CD14-positive monocyte (primary cell): ENCODE measurements at regions not wholly inside any gene's neighbourhood (a gene's known extent, or its start where the extent isn't known, plus 50 kb on each side); places are given as distances from the start of the nearest gene placed in this dataset.

Experiments
- DNase-seq, 3 donors: peaks; one replicate each; pipeline ENCODE4 v3.0.0-alpha.2; 2011 to 2022
- H2AFZ ChIP-seq: 2 replicates; pipeline ENCODE4 v1.6.0; 2012; ENCODE audit warnings: mild to moderate bottlenecking, low read depth, low read length, inconsistent platforms; ENCODE audit not compliant: insufficient read depth, poor library complexity, severe bottlenecking
- H3K27ac ChIP-seq, 2 donors: 1 replicate in 1 of 2; 2 replicates in 1 of 2; pipeline ENCODE4 v1.5.1; 2012 to 2013; ENCODE audit warnings: low read length in 2 of 2, control low read depth in 1 of 2, inconsistent platforms in 1 of 2, low read depth in 1 of 2, mild to moderate bottlenecking in 1 of 2
- H3K27me3 ChIP-seq, 2 donors: one replicate each; pipeline versions ENCODE4 v1.6.0 to v1.6.1; 2011 to 2013; ENCODE audit warnings: low read length in 2 of 2; ENCODE audit not compliant: control insufficient read depth in 2 of 2, insufficient read depth in 2 of 2
- H3K36me3 ChIP-seq, 2 donors: replicated peaks in 1 of 2; 1 replicate in 1 of 2; 2 replicates in 1 of 2; pipeline versions ENCODE4 v1.5.1 to v1.6.1; 2012 to 2013; ENCODE audit warnings: low read length in 2 of 2, control low read depth in 1 of 2, inconsistent platforms in 1 of 2, mild to moderate bottlenecking in 1 of 2; ENCODE audit not compliant: insufficient read depth in 2 of 2, control insufficient read depth in 1 of 2
- H3K4me1 ChIP-seq, 2 donors: 1 replicate in 1 of 2; 2 replicates in 1 of 2; pipeline versions ENCODE4 v1.5.1 to v1.6.1; 2012 to 2013; ENCODE audit warnings: low read length in 2 of 2, control low read depth in 1 of 2, inconsistent platforms in 1 of 2, mild to moderate bottlenecking in 1 of 2, moderate library complexity in 1 of 2; ENCODE audit not compliant: insufficient read depth in 2 of 2, control insufficient read depth in 1 of 2
- H3K4me2 ChIP-seq: replicated peaks from 2 replicates; pipeline ENCODE3; 2012; ENCODE audit warnings: low read length, moderate library complexity, mild to moderate bottlenecking; ENCODE audit not compliant: poor library complexity, severe bottlenecking; ENCODE audit errors: extremely low read depth
- H3K4me3 ChIP-seq, 3 experiments: fragments of 200-600 bp in 1 of 3; sonication (generic) in 1 of 3; replicated peaks in 1 of 3; 1 replicate in 2 of 3; 2 replicates in 1 of 3; pipeline ENCODE4 v1.5.1; 2011 to 2013; ENCODE audit warnings: low read length in 3 of 3, mild to moderate bottlenecking in 3 of 3, control low read depth in 2 of 3, low read depth in 2 of 3, inconsistent platforms in 1 of 3, moderate library complexity in 1 of 3
- H3K79me2 ChIP-seq: 2 replicates; pipeline ENCODE4 v1.6.0; 2012; ENCODE audit warnings: mild to moderate bottlenecking, control low read depth, inconsistent platforms, low read length, moderate library complexity; ENCODE audit not compliant: insufficient read depth
- H3K9ac ChIP-seq: 2 replicates; pipeline ENCODE4 v1.6.0; 2017; ENCODE audit warnings: low read length, mild to moderate bottlenecking; ENCODE audit not compliant: insufficient read depth, poor library complexity, severe bottlenecking
- H3K9me3 ChIP-seq, 2 donors: replicated peaks in 1 of 2; 1 replicate in 1 of 2; 2 replicates in 1 of 2; pipeline versions ENCODE4 v1.5.1 to v1.6.1; 2012 to 2013; ENCODE audit warnings: low read length in 2 of 2, control low read depth in 1 of 2; ENCODE audit not compliant: control insufficient read depth in 1 of 2, insufficient read depth in 1 of 2
- H4K20me1 ChIP-seq: 2 replicates; pipeline ENCODE4 v1.6.0; 2012; ENCODE audit warnings: mild to moderate bottlenecking, low read length, control low read depth, moderate library complexity; ENCODE audit not compliant: insufficient read depth
- H3K27ac Mint-ChIP-seq, 7 donors: one replicate each; pipeline ENCODE4 v1.8.0; 2020; ENCODE audit warnings: mild to moderate bottlenecking in 7 of 7, mixed read lengths in 7 of 7, moderate library complexity in 6 of 7, inconsistent platforms in 2 of 7
- H3K27me3 Mint-ChIP-seq, 3 donors: one replicate each; pipeline ENCODE4 v1.8.0; 2021 to 2022; ENCODE audit warnings: low read depth in 3 of 3, mild to moderate bottlenecking in 3 of 3, mixed read lengths in 3 of 3, moderate library complexity in 3 of 3, inconsistent platforms in 1 of 3
- H3K36me3 Mint-ChIP-seq, 2 donors: one replicate each; pipeline ENCODE4 v1.8.0; 2020; ENCODE audit warnings: mixed read lengths in 2 of 2, inconsistent platforms in 1 of 2, mild to moderate bottlenecking in 1 of 2
- H3K4me1 Mint-ChIP-seq: one replicate; pipeline ENCODE4 v1.8.0; 2020; ENCODE audit warnings: mild to moderate bottlenecking, mixed read lengths
- H3K4me3 Mint-ChIP-seq, 2 donors: one replicate each; pipeline ENCODE4 v1.8.0; 2020; ENCODE audit warnings: mild to moderate bottlenecking in 2 of 2, mixed read lengths in 2 of 2, moderate library complexity in 1 of 2
- H3K9me3 Mint-ChIP-seq, 7 donors: one replicate each; pipeline ENCODE4 v1.8.0; 2020 to 2022; ENCODE audit warnings: mixed read lengths in 7 of 7, mild to moderate bottlenecking in 6 of 7, moderate library complexity in 6 of 7, inconsistent platforms in 2 of 7
- CTCF ChIP-seq: fragments of 200-600 bp; IDR thresholded peaks from one replicate; pipeline ENCODE4 v1.8.0; 2022; ENCODE audit warnings: antibody characterized with exemption, mild to moderate bottlenecking
- WGBS: methylation state at CpG from one replicate; pipeline ENCODE4 v1.1.5; 2013; ENCODE audit warnings: missing lambda C conversion rate; ENCODE audit not compliant: insufficient coverage; 5-methylcytosine and 5-hydroxymethylcytosine counted together
- intact Hi-C, 2 donors: fragments of 100-400 bp; cut with micrococcal nuclease; formaldehyde crosslinking; loops; one replicate each; pipeline versions ENCODE4 v1.15.0 to v1.15.1; 2023

DNA sequence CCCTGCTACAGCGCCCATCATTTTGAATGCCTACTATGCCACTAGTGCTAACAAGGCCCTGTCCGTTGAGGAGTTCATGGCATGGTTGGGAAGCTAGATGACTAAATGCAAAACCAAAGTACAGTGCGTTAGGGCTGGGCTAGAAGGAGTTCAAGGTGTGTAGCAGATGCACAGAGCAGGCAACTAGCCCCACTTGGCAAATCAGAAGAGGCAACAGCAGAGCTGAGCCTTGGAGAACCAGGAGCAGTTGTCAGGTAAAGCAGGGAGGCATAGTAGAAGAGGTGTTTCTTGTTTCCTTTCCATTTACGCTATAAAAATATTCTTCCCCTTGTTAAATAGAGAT is 146.6 kb upstream of the CPEB2 start:
- no peak overlapping the region for H3K9ac ChIP-seq
- Mint-ChIP-seq H3K27ac (peak overlapping the region; percentile 86 to 97 (median 95)), H3K4me1 (peaks cover 31% of the 10 kb centered on the region), H3K36me3 (no peaks in the 10 kb centered on the region), H3K9me3 (peaks cover 0 to 3% (median 0%) of the 10 kb centered on the region in 7 donors), H3K4me3 (peak overlapping the region in 1 of 2 donors; percentile 7), H3K27me3 (peaks cover 0 to 11% (median 5%) of the 10 kb centered on the region in 3 donors)
- no peak for TF ChIP-seq CTCF
- intact Hi-C loops, result loop anchor here (5.0 to 10.0 kb wide), 2 partner anchors 147 to 1371 kb away; partner anchors contain the start of genes CPEB2 (in 2 of the 2) and RAB28 (in 1 of the 2)
- no peak overlapping the region for H3K4me2 ChIP-seq
- peaks cover 37 to 40% of the 10 kb centered on the region in 2 donors for H3K4me1 ChIP-seq
- H4K20me1 ChIP-seq, result no peaks in the 10 kb centered on the region
- H3K79me2 ChIP-seq, result no peaks in the 10 kb centered on the region
- WGBS, result 100% methylated on average over 2 of the region's 4 CpGs
- no peak for DNase-seq
- H3K36me3 ChIP-seq, result no peaks in the 10 kb centered on the region
- peak overlapping the region; percentile 75 to 90 for H3K27ac ChIP-seq
- peaks cover 0 to 3% of the 10 kb centered on the region in 2 donors for H3K27me3 ChIP-seq
- no peak overlapping the region for H2AFZ ChIP-seq
- H3K9me3 ChIP-seq, result no peaks in the 10 kb centered on the region
- H3K4me3 ChIP-seq, result no peak overlapping the region

DNA sequence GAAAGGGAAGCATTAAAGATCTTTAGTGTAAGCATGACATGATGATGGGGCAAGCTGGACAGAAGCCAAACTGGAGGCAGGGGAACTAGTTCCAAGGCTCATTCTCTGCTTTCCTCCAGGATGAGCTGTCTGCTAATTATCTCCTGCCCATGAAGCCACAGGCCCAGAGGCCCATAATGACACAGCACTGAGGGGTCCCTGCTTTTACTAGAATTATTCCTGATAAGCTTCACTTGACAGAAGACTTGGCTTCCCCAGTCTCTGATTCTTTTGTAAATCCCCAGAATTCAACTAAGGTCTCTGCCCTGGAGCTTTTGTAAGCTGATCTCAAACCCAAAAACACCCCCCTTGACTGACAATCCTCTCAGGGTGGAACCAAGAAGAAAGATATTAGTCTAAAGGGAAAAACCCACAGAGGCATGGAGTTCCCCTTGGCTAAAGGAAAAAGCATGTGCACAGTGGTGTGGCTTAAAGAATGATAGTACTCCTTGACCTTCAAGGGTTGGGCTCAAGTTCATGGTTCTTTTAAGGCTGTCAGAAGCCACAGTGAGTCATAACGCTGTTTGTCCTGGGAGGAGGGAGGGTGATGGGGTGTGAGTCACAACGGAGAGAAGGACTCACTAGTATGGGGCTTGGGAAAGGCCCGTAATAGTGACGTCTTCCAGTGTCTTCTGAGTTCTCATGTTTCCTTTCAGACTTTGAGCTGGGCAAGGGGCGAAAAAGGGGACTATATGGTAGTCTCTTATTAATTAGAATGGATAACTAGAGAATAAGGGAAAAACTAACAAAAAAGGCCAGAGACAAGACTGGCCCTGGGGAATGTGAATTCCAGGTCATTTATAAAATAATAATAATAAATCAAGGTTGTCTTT is 146.0 kb upstream of the CPEB2 start:
- Mint-ChIP-seq H3K4me3 (no peak overlapping the region), H3K36me3 (no peaks in the 10 kb centered on the region), H3K9me3 (peaks cover 0 to 3% (median 0%) of the 10 kb centered on the region in 7 donors), H3K27ac (peak overlapping the region; percentile 86 to 97 (median 95)), H3K27me3 (peaks cover 0 to 11% (median 9%) of the 10 kb centered on the region in 3 donors), H3K4me1 (peaks cover 27% of the 10 kb centered on the region)
- H2AFZ ChIP-seq, result no peak overlapping the region
- H3K4me3 ChIP-seq, result no peak overlapping the region
- peak overlapping the region; percentile 44 for H3K9ac ChIP-seq
- H3K27me3 ChIP-seq, result peaks cover under 1 to 3% of the 10 kb centered on the region in 2 donors
- DNase-seq, result peak; percentile 92 to 98 (median 93)
- peak overlapping the region; percentile 75 to 90 for H3K27ac ChIP-seq
- no peaks in the 10 kb centered on the region for H4K20me1 ChIP-seq
- H3K9me3 ChIP-seq, result no peaks in the 10 kb centered on the region
- no peaks in the 10 kb centered on the region for H3K79me2 ChIP-seq
- no peaks in the 10 kb centered on the region for H3K36me3 ChIP-seq
- 60% methylated on average over 2 of the region's 5 CpGs for WGBS
- H3K4me1 ChIP-seq, result peaks cover 31 to 33% of the 10 kb centered on the region in 2 donors
- H3K4me2 ChIP-seq, result no peak overlapping the region
- no peak for TF ChIP-seq CTCF
- intact Hi-C loops, result loop anchor here (5.0 to 10.0 kb wide), 2 partner anchors 146 to 1371 kb away; partner anchors contain the start of genes CPEB2 (in 2 of the 2) and RAB28 (in 1 of the 2)
